WTC11 (cell line): ENCODE measurements at regions not wholly inside any gene's neighbourhood (a gene's known extent, or its start where the extent isn't known, plus 50 kb on each side); places are given as distances from the start of the nearest gene placed in this dataset.

Source experiments
- ATAC-seq: fragments of 200-7000 bp; cut with Tn5 transposase; 2 replicates; pipeline ENCODE4 v1.10.0; 2021; ENCODE audit warnings: mild to moderate bottlenecking, moderate library complexity
- CTCF ChIA-PET: fragments of 300-600 bp; sonication (Branson Sonifier 250); formaldehyde crosslinking; loops from one replicate; lab custom pipeline; 2021; ENCODE audit warnings: antibody characterized with exemption; lab: Charles Lee
- POLR2A ChIA-PET: fragments of 350-600 bp; sonication (Branson Sonifier 250); formaldehyde crosslinking; loops from one replicate; lab custom pipeline; 2021; ENCODE audit warnings: antibody characterized with exemption; lab: Charles Lee
- DNase-seq: peaks from one replicate; pipeline ENCODE4 v3.0.0; 2021; ENCODE audit warnings: low spot score
- H3K27ac Mint-ChIP-seq: 2 replicates; pipeline ENCODE4 v1.8.0; 2021; ENCODE audit warnings: mixed read lengths
- H3K27me3 Mint-ChIP-seq: 2 replicates; pipeline ENCODE4 v1.8.0; 2021; ENCODE audit warnings: low read depth, mild to moderate bottlenecking, moderate library complexity, mixed read lengths
- H3K36me3 Mint-ChIP-seq: 2 replicates; pipeline ENCODE4 v1.8.0; 2021; ENCODE audit warnings: mixed read lengths
- H3K4me1 Mint-ChIP-seq: 2 replicates; pipeline ENCODE4 v1.8.0; 2022; ENCODE audit warnings: mixed read lengths
- H3K4me3 Mint-ChIP-seq: 2 replicates; pipeline ENCODE4 v1.8.0; 2021; ENCODE audit warnings: mild to moderate bottlenecking, moderate library complexity, mixed read lengths
- H3K9me3 Mint-ChIP-seq: 2 replicates; pipeline ENCODE4 v1.8.0; 2021; ENCODE audit warnings: mixed read lengths
- E2F5 ChIP-seq: sonication (generic); formaldehyde crosslinking; IDR thresholded peaks from 2 replicates; pipeline ENCODE4 v1.8.1; 2022; ENCODE audit warnings: mild to moderate bottlenecking, moderate library complexity, missing genetic modification reagents
- ELF4 ChIP-seq: sonication (generic); formaldehyde crosslinking; IDR thresholded peaks from 2 replicates; pipeline ENCODE4 v1.8.1; 2022; ENCODE audit warnings: low read depth, mild to moderate bottlenecking, moderate library complexity, missing genetic modification reagents
- EMX1 ChIP-seq: fragments of 250-450 bp; sonication (Bioruptor Pico); IDR thresholded peaks from 2 replicates; pipeline ENCODE4 v1.8.0; 2021; ENCODE audit warnings: mild to moderate bottlenecking
- GABPB1 ChIP-seq: sonication (generic); formaldehyde crosslinking; IDR thresholded peaks from 2 replicates; pipeline ENCODE4 v1.8.1; 2023; ENCODE audit warnings: mild to moderate bottlenecking, missing genetic modification reagents
- MXD4 ChIP-seq: fragments of 250-450 bp; sonication (Bioruptor Pico); IDR thresholded peaks from 2 replicates; pipeline ENCODE4 v1.8.0; 2021; ENCODE audit warnings: mild to moderate bottlenecking, moderate library complexity, borderline replicate concordance
- NFE2L1 ChIP-seq: sonication (generic); formaldehyde crosslinking; IDR thresholded peaks from 2 replicates; pipeline ENCODE4 v1.8.1; 2023; ENCODE audit warnings: missing genetic modification reagents
- NFYB ChIP-seq: sonication (generic); formaldehyde crosslinking; conservative IDR thresholded peaks from 2 replicates; pipeline ENCODE4 v1.8.0; 2022; ENCODE audit warnings: low read depth, missing genetic modification reagents
- OVOL2 ChIP-seq: fragments of 250-450 bp; sonication (Bioruptor Pico); IDR thresholded peaks from 2 replicates; pipeline ENCODE4 v1.9.0; 2021; ENCODE audit warnings: mild to moderate bottlenecking, borderline replicate concordance
- SMAD3 ChIP-seq: sonication (generic); formaldehyde crosslinking; IDR thresholded peaks from 2 replicates; pipeline ENCODE4 v1.8.0; 2022; ENCODE audit warnings: missing genetic modification reagents, mild to moderate bottlenecking, borderline replicate concordance
- TCF7 ChIP-seq: sonication (generic); formaldehyde crosslinking; IDR thresholded peaks from 2 replicates; pipeline ENCODE4 v1.8.0; 2022; ENCODE audit warnings: mild to moderate bottlenecking, low read depth, missing genetic modification reagents, moderate library complexity
- ZBTB21 ChIP-seq: sonication (generic); formaldehyde crosslinking; IDR thresholded peaks from 2 replicates; pipeline ENCODE4 v1.8.1; 2023; ENCODE audit warnings: mild to moderate bottlenecking, missing genetic modification reagents, borderline replicate concordance
- ZNF416 ChIP-seq: fragments of 250-450 bp; sonication (Bioruptor Pico); IDR thresholded peaks from 2 replicates; pipeline ENCODE4 v1.9.0; 2021; ENCODE audit warnings: mild to moderate bottlenecking, inconsistent platforms
- ZNF423 ChIP-seq: fragments of 250-450 bp; sonication (Bioruptor Pico); IDR thresholded peaks from 2 replicates; pipeline ENCODE4 v2.1.2; 2022; ENCODE audit warnings: mild to moderate bottlenecking, moderate library complexity
- TF ChIP-seq, protein P1 (sequence below): sonication (generic); formaldehyde crosslinking; IDR thresholded peaks from 2 replicates; pipeline ENCODE4 v1.8.1; 2022; ENCODE audit warnings: mild to moderate bottlenecking, missing genetic modification reagents, moderate library complexity, borderline replicate concordance
- TF ChIP-seq, protein P2 (sequence below): fragments of 250-450 bp; sonication (Bioruptor Pico); IDR thresholded peaks from 2 replicates; pipeline ENCODE4 v2.1.2; 2022; ENCODE audit warnings: mild to moderate bottlenecking, moderate library complexity
- TF ChIP-seq, protein P3 (sequence below): fragments of 250-450 bp; sonication (Bioruptor Pico); IDR thresholded peaks from 2 replicates; pipeline ENCODE4 v1.8.0; 2021; ENCODE audit warnings: mild to moderate bottlenecking
- TF ChIP-seq, protein P4 (sequence below): sonication (generic); formaldehyde crosslinking; IDR thresholded peaks from 2 replicates; pipeline ENCODE4 v1.8.0; 2022; ENCODE audit warnings: mild to moderate bottlenecking, missing genetic modification reagents

- TF ChIP-seq, protein P1, sequence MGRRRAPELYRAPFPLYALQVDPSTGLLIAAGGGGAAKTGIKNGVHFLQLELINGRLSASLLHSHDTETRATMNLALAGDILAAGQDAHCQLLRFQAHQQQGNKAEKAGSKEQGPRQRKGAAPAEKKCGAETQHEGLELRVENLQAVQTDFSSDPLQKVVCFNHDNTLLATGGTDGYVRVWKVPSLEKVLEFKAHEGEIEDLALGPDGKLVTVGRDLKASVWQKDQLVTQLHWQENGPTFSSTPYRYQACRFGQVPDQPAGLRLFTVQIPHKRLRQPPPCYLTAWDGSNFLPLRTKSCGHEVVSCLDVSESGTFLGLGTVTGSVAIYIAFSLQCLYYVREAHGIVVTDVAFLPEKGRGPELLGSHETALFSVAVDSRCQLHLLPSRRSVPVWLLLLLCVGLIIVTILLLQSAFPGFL, result no peak
- TF ChIP-seq, protein P2, sequence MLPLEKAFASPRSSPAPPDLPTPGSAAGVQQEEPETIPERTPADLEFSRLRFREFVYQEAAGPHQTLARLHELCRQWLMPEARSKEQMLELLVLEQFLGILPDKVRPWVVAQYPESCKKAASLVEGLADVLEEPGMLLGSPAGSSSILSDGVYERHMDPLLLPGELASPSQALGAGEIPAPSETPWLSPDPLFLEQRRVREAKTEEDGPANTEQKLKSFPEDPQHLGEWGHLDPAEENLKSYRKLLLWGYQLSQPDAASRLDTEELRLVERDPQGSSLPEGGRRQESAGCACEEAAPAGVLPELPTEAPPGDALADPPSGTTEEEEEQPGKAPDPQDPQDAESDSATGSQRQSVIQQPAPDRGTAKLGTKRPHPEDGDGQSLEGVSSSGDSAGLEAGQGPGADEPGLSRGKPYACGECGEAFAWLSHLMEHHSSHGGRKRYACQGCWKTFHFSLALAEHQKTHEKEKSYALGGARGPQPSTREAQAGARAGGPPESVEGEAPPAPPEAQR, result no peak
- TF ChIP-seq NFE2L1 (no peak), GABPB1 (no peak), EMX1 (CRISPR knock-in tag) (no peak), ZBTB21 (no peak), OVOL2 (CRISPR knock-in tag) (no peak), MXD4 (CRISPR knock-in tag) (no peak)
- TF ChIP-seq, protein P3, sequence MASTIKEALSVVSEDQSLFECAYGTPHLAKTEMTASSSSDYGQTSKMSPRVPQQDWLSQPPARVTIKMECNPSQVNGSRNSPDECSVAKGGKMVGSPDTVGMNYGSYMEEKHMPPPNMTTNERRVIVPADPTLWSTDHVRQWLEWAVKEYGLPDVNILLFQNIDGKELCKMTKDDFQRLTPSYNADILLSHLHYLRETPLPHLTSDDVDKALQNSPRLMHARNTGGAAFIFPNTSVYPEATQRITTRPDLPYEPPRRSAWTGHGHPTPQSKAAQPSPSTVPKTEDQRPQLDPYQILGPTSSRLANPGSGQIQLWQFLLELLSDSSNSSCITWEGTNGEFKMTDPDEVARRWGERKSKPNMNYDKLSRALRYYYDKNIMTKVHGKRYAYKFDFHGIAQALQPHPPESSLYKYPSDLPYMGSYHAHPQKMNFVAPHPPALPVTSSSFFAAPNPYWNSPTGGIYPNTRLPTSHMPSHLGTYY (CRISPR knock-in tag), result no peak
These were observed 306.6 kb downstream of the SOX2 start (continued) for GRCh38 chr3:182018361-182018760.

DNA sequence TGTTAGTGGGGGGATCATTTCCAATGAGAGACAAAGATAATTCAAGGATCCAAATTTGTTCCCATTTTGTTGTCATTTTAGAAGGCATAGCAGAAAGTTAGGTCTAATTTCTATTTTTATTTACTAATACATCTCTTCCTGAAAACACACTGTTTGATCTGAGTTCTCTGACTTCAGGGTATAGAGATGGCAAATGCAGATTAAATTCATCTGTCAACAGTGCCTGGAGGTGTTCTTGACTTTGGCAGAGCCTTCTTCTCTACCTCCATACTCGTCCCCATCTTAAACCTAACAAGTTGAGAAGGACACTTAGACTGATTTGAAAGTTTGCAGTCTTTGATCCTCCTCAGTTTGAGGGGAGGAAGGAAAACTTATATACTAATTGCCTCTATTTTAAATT lies 308.2 kb downstream of the SOX2 start:
- no peak for TF ChIP-seq SMAD3 (CRISPR knock-in tag)
- TF ChIP-seq, protein P1, result no peak
- TF ChIP-seq, protein P3 (CRISPR knock-in tag), result no peak
- TF ChIP-seq ZNF416, result no peak
- no peak for TF ChIP-seq E2F5 (CRISPR knock-in tag)
- TF ChIP-seq ELF4, result no peak
- no peak for TF ChIP-seq ZNF423 (CRISPR knock-in tag)
- TF ChIP-seq TCF7 (CRISPR knock-in tag), result no peak
- TF ChIP-seq, protein P4, sequence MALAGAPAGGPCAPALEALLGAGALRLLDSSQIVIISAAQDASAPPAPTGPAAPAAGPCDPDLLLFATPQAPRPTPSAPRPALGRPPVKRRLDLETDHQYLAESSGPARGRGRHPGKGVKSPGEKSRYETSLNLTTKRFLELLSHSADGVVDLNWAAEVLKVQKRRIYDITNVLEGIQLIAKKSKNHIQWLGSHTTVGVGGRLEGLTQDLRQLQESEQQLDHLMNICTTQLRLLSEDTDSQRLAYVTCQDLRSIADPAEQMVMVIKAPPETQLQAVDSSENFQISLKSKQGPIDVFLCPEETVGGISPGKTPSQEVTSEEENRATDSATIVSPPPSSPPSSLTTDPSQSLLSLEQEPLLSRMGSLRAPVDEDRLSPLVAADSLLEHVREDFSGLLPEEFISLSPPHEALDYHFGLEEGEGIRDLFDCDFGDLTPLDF (CRISPR knock-in tag), result no peak
- TF ChIP-seq NFYB (CRISPR knock-in tag), result no peak
- DNase-seq (no peak), ATAC-seq (no peak)
- CTCF ChIA-PET, result no interaction called here
- Mint-ChIP-seq H3K36me3 (no peaks in the 10 kb centered on the region), H3K4me3 (no peak overlapping the region), H3K27me3 (no peaks in the 10 kb centered on the region; the same call in 1 of the 2 replicates), H3K4me1 (peaks cover 7% of the 10 kb centered on the region), H3K9me3 (peaks cover 3% of the 10 kb centered on the region; the same call in 1 of the 2 replicates), H3K27ac (no peak overlapping the region)
- POLR2A ChIA-PET, result no interaction called here
